Right kidney (tissue), 1 donor: ENCODE measurements at regions not wholly inside any gene's neighbourhood (a gene's known extent, or its start where the extent isn't known, plus 50 kb on each side); places are given as distances from the start of the nearest gene placed in this dataset.

Experiments
- DNase-seq: peaks from one replicate; pipeline ENCODE4 v3.0.0-alpha.2; 2016

GRCh38 chr3:152054315-152054714 is 180.9 kb downstream of the SUCNR1 start:
- no peak for DNase-seq

DNA sequence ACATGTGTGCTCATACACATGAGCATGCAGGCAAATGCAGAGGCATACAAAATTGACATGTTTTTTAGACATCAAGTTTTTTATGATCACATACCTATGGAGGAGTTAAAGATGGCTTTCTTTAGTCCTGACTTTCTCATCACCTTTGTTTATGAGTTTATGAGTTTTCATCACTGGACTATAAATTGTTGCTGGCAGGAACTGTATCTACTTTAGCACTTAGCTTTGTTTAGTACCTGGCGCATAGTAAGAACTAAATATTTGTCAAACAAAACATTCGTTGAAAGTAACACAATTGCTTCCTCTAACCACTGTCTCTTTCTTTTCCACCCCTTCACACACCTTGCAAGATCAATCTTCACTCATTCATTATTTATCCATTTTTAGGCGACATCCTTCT is 182.6 kb downstream of the SUCNR1 start:
- DNase-seq = no peak

GRCh38 chr3:152056481-152056880 is 183.0 kb downstream of the SUCNR1 start:
- no peak for DNase-seq

DNA sequence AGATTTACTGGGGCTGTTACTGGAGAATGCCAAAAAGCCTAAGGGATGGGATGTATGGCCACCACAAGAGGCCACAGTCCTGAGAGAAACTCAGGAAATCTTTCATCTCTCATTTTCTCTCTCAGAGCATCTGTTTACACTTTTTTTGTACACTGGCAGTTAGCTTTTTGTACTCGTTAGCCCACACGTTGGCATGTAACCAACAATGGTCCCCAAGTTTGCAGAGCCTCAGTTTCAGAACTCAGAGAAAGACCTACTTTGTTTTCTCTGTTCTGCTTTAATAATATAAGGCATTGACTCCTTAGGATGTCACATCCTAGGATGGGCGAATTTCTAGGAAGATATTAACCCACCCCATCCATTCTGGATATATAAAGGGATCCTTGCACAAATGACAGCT is 183.5 kb downstream of the SUCNR1 start:
- DNase-seq = no peak

DNA sequence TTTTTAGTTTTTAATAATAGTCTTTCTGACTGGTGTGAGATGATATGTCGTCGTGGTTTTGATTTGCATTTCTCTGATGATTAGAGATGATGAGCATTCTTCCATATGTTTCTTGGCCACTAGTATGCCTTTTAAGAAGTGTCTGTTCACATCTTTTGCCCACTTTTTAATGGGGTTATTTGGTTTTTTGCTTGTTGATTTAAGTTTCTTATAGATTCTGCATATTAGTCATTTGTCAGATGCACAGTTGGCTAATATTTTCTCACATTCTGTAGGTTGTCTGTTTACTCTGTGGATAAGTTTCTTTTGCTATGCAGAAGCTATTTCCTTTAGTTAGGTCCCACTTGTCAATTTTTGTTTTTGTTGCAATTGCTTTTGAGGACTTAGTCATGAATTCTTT is 185.4 kb downstream of the SUCNR1 start:
- no peak for DNase-seq

- DNase-seq = no peak
Measured at GRCh38 chr3:152060701-152061100, 187.3 kb downstream of the SUCNR1 start.

DNA sequence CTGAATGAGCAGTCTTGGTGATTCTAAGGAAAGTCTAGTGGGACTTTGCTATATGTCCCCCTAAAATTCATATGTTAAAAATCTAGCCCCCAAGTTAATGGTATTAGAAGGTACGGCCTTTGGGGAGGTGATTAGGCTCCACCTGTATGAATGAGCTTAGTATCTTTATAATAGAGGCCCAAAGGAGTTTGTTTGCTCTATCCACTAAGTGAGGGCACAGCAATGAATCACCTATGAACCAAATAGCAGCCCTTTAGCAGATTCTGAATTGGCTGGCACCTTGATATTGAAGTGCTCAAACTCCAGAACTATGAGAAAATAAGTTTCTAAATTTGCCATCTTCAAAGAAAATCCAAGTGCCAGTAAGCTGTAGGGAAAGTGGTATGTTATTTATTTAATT is 187.9 kb downstream of the SUCNR1 start:
- no peak for DNase-seq

DNA sequence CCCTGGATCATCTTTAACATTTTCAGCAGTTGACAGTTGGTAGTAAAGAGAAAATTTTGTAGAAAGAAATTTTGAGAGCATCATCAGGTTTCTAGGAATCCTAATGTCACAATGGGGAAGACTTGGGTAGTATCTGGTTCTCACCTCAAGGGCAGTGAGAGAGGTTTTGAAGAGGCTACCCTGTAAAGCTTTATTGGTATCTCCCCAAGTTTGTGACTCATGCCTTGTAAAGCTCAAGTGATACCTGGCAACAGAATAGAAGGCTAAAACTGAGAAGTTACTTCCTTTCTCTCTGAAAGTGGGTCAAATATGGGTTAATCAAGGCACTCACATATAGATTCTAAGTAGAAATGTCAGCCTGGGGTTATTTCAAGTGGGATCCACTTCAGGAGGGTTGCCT is 196.4 kb downstream of the SUCNR1 start:
- DNase-seq = no peak

- no peak for DNase-seq
Measured at GRCh38 chr3:152071315-152071714, 197.4 kb upstream of the MBNL1 start.

DNA sequence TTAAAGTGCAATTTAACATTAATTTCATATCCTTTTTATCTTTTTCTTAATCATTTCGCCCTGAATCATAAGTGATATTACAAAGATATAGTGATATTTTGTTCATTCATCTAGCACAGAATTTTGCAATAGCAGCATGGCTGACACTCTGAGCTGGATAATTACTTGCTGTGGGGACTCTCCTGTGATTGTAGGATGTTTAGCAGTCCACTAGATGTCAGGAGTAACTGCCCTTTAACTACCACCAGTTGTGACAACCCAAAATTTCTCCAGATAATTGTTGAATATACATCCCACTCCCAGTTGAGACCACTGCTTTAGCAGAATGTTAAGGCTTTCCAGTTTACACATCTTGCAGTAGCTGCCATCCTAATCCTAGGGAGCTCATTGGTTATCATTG is 196.8 kb upstream of the MBNL1 start:
- no peak for DNase-seq

GRCh38 chr3:152073267-152073666 is 195.5 kb upstream of the MBNL1 start:
- no peak for DNase-seq

DNA sequence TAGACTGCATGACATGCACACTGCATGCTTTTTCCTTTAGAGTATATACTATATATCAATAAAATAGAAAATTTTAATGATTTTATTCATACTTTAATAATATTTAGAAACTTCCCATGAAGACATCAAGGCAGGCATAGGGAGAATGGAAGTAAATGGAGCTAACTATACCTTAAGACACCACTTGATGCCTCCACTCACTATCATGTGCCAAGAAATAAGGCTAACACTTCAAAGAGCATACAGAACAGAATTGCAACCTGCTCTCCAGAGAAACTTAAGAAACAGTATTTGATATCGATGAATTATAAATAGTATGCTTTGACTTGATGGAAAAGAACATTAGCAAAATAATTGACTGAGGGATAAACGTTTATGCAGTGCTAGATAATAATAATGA is 192.6 kb upstream of the MBNL1 start:
- no peak for DNase-seq

- no peak for DNase-seq
Measured at GRCh38 chr3:152079980-152080379, 188.7 kb upstream of the MBNL1 start.

DNA sequence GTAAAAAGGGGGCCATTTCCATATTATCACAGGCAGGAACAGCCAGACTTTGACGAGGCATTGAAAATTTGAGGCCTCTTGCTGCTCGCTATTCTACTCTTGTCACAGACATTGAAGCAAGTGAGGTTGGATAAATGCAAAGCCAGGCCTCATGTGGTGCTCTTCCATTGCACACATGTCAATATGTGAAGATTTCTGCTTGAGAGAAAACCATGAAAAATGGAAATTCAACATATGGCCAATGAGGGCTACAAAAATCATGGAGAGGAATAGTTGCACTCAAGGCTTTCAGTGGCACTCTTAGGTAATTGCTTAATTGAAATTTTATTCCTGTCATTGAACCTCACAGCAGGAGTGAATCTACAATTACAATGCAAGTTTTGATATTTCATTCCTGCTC is 185.6 kb upstream of the MBNL1 start:
- DNase-seq = no peak

GRCh38 chr3:152084441-152085158 is 184.1 kb upstream of the MBNL1 start:
- DNase-seq = no peak

- DNase-seq = no peak
Measured at GRCh38 chr3:152087153-152087552, 181.6 kb upstream of the MBNL1 start.

DNA sequence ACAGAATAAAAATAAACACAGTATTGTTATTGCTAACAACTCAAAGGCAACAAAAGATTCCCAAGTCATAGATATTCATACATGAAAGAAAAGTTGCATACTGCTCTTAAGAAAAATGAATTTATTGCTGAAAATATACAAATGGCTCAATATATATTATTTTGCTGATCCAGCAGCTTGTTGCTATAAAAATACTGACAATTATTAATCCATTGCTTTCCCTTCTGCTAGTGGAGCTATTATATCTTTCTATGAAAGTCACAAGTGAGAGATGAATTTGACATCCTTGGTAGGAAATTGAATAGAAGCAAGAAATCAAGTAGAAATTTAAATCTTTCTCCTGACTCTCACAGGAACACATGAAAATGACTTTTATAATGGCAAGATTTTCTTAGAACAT is 179.2 kb upstream of the MBNL1 start:
- DNase-seq = no peak

GRCh38 chr3:152091725-152092124 is 177.0 kb upstream of the MBNL1 start:
- no peak for DNase-seq

- no peak for DNase-seq
Measured at GRCh38 chr3:152093901-152094300, 174.8 kb upstream of the MBNL1 start.

GRCh38 chr3:152094406-152094805 is 174.3 kb upstream of the MBNL1 start:
- DNase-seq = no peak

GRCh38 chr3:152095472-152095871 is 173.3 kb upstream of the MBNL1 start:
- no peak for DNase-seq

GRCh38 chr3:152096280-152096906 is 172.3 kb upstream of the MBNL1 start:
- no peak for DNase-seq

DNA sequence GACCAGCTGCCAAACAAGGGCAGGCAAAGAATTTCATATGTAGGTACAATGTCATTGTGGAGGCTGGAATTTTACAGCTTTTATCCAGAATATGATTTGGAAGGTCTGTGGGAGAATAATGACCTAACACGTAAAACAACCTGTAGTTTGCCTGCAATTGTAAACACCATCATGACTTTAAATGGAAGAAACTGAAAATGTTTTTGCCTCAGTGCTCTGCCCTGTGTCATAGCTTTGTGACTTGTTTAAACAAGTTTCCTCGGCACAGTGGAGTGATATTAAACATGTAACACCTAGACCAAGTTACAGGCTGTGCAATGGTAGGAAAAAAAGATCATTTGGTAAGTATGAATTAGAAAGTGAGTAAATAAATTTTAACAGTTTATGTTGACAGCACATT is 171.6 kb upstream of the MBNL1 start:
- no peak for DNase-seq

- no peak for DNase-seq
Measured at GRCh38 chr3:152097770-152098169, 171.0 kb upstream of the MBNL1 start.
